K562 (cell line): ENCODE measurements at regions not wholly inside any gene's neighbourhood (a gene's known extent, or its start where the extent isn't known, plus 50 kb on each side); places are given as distances from the start of the nearest gene placed in this dataset.

Experiments used
- ATAC-seq: fragments of 200-7000 bp; cut with Tn5 transposase; 3 replicates; pipeline ENCODE4 v1.9.1; 2020; ENCODE audit warnings: moderate library complexity
- BruUV-seq: library from RNA; stranded (reverse); fragments of 400-500 nt; replicated peaks from 2 replicates; lab custom pipeline; 2021; lab: Mats Ljungman, UMichigan
- CTCF ChIA-PET: fragments of 300-600 bp; formaldehyde crosslinking; extraction: SDS; loops from one replicate; lab custom pipeline; 2021; ENCODE audit warnings: low intra/inter-chr PET ratio; lab: Yijun Ruan, JAX
- POLR2A ChIA-PET: fragments of 300-600, 350-650 bp; sonication (Branson Sonifier 250); formaldehyde crosslinking; extraction: SDS; loops from one replicate; lab custom pipeline; 2021; ENCODE audit warnings: antibody characterized with exemption, inconsistent platforms; lab: Yijun Ruan, JAX
- DNase-seq, 4 experiments: peaks; one replicate each; pipeline versions ENCODE4 v3.0.0 to v3.0.0-alpha.2; 2011 to 2018; ENCODE audit warnings: low spot score in 3 of 4, mixed read lengths in 3 of 4; ENCODE audit errors: extremely low read depth in 1 of 4
- FAIRE-seq: peaks from 2 replicates; lab custom pipeline; 2011; peaks lifted over from hg19 to GRCh38; lab: Jason Lieb, UNC
- H2AFZ ChIP-seq: 2 replicates; pipeline ENCODE4 v1.6.0; 2011; ENCODE audit warnings: low read depth, low read length, control low read depth, inconsistent platforms
- H3K27ac ChIP-seq: fragments of 200-600 bp; 3 replicates; pipeline ENCODE4 v1.8.0; 2011; ENCODE audit warnings: low read depth, mild to moderate bottlenecking, control low read depth, inconsistent platforms, low read length, moderate library complexity, mixed read lengths; ENCODE audit errors: extremely low read depth
- H3K27me3 ChIP-seq, 2 experiments: fragments of 300-600 bp in 1 of 2; 2 replicates in 1 of 2; 3 replicates in 1 of 2; pipeline versions ENCODE4 v1.6.0 to v1.8.0; 2011; ENCODE audit warnings: inconsistent platforms in 2 of 2, low read length in 2 of 2, mild to moderate bottlenecking in 1 of 2, mixed read lengths in 1 of 2, moderate library complexity in 1 of 2; ENCODE audit not compliant: control insufficient read depth in 2 of 2, insufficient read depth in 2 of 2
- H3K36me3 ChIP-seq: fragments of 300-600 bp; 3 replicates; pipeline ENCODE4 v1.8.0; 2011; ENCODE audit warnings: mild to moderate bottlenecking, low read length, inconsistent platforms; ENCODE audit not compliant: control insufficient read depth, insufficient read depth
- H3K4me1 ChIP-seq, 2 experiments: fragments of 200-600 bp in 1 of 2; replicated peaks in 1 of 2; 2 replicates in 1 of 2; 3 replicates in 1 of 2; pipeline versions ENCODE4 v1.5.1 to v1.8.0; 2011; ENCODE audit warnings: inconsistent platforms in 2 of 2, low read length in 2 of 2, mild to moderate bottlenecking in 1 of 2, mixed read lengths in 1 of 2, moderate library complexity in 1 of 2; ENCODE audit not compliant: control insufficient read depth in 2 of 2, insufficient read depth in 2 of 2
- H3K4me2 ChIP-seq: 2 replicates; pipeline ENCODE4 v1.6.1; 2011; ENCODE audit warnings: low read length, control low read depth, inconsistent platforms, mixed read lengths; ENCODE audit not compliant: insufficient read depth
- H3K4me3 ChIP-seq: fragments of 200-600 bp; sonication (generic), shearing (Covaris generic); 2 replicates; pipeline ENCODE4 v1.5.1; 2016; ENCODE audit warnings: control low read depth, inconsistent platforms
- H3K79me2 ChIP-seq: fragments of 200-600 bp; 3 replicates; pipeline ENCODE4 v1.8.0; 2011; ENCODE audit warnings: low read length, inconsistent platforms; ENCODE audit not compliant: control insufficient read depth, insufficient read depth
- H3K9ac ChIP-seq, 2 experiments: 2 replicates each; pipeline versions ENCODE4 v1.6.0 to v1.6.1; 2011; ENCODE audit warnings: low read depth in 2 of 2, low read length in 2 of 2, control low read depth in 1 of 2, inconsistent platforms in 1 of 2, mild to moderate bottlenecking in 1 of 2, mixed read lengths in 1 of 2; ENCODE audit not compliant: insufficient read depth in 1 of 2
- H3K9me1 ChIP-seq: one replicate; pipeline ENCODE4 v1.6.0; 2011; ENCODE audit warnings: inconsistent platforms, mild to moderate bottlenecking, low read length, moderate library complexity; ENCODE audit not compliant: control insufficient read depth, insufficient read depth
- H3K9me3 ChIP-seq: replicated peaks from 2 replicates; pipeline ENCODE4 v1.5.1; 2011; ENCODE audit warnings: low read depth, low read length, inconsistent platforms; ENCODE audit not compliant: control insufficient read depth, insufficient read depth
- H4K20me1 ChIP-seq: replicated peaks from 2 replicates; pipeline ENCODE4 v1.6.1; 2011; ENCODE audit warnings: low read length, inconsistent platforms, mixed read lengths; ENCODE audit not compliant: control insufficient read depth, insufficient read depth
- ASH1L ChIP-seq: fragments of 450-650 bp; IDR thresholded peaks from 2 replicates; pipeline ENCODE4 v1.6.1; 2018; ENCODE audit warnings: borderline replicate concordance, mild to moderate bottlenecking, low read depth; ENCODE audit not compliant: partially characterized antibody
- ATF1 ChIP-seq, 2 experiments: fragments of 450-650 bp in 1 of 2; IDR thresholded peaks; 2 replicates each; pipeline ENCODE4 v1.6.1; 2016; ENCODE audit warnings: missing compliant biosample characterization in 1 of 2, missing genetic modification characterization in 1 of 2
- ELF4 ChIP-seq: fragments of 450-650 bp; formaldehyde crosslinking; IDR thresholded peaks from 2 replicates; pipeline ENCODE4 v1.4.0; 2022; ENCODE audit warnings: missing genetic modification characterization
- HOXB6 ChIP-seq: fragments of 250-450 bp; sonication (Bioruptor Pico); IDR thresholded peaks from 2 replicates; pipeline ENCODE4 v1.5.1; 2022; ENCODE audit warnings: mild to moderate bottlenecking, borderline replicate concordance
- HSF4 ChIP-seq: fragments of 250-450 bp; sonication (Bioruptor Pico); IDR thresholded peaks from 2 replicates; pipeline ENCODE4 v2.1.2; 2022; ENCODE audit warnings: mild to moderate bottlenecking, moderate library complexity, borderline replicate concordance
- JUND ChIP-seq, 2 experiments: IDR thresholded peaks; 2 replicates in 1 of 2; 3 replicates in 1 of 2; pipeline ENCODE4 v1.6.1; 2011; ENCODE audit warnings: borderline replicate concordance in 2 of 2, low read depth in 2 of 2, low read length in 2 of 2, improper control_type of control experiment in 1 of 2, missing biosample characterization in 1 of 2, missing genetic modification characterization in 1 of 2, missing genetic modification reagents in 1 of 2
- NFATC3 ChIP-seq: fragments of 450-650 bp; IDR thresholded peaks from 2 replicates; pipeline ENCODE4 v1.6.1; 2017; ENCODE audit warnings: mild to moderate bottlenecking
- WGBS: fragments of 100-300 bp; shearing (Covaris generic); methylation state at CpG from one replicate; pipeline ENCODE4 v1.1.6; 2016; ENCODE audit warnings: low coverage, mixed read lengths; ENCODE audit not compliant: insufficient coverage; ENCODE audit errors: missing lambda C conversion rate; 5-methylcytosine and 5-hydroxymethylcytosine counted together
- in situ Hi-C: fragments of 300-500 bp; cut with MboI; formaldehyde crosslinking; loops from 4 replicates; pipeline ENCODE4 v1.15.0; 2018; ENCODE audit warnings: inconsistent platforms, mixed read lengths
- intact Hi-C: fragments of 100-400 bp; cut with micrococcal nuclease; formaldehyde crosslinking; loops from 2 replicates; pipeline ENCODE4 v1.14.2; 2022
- TF ChIP-seq, protein P1 (sequence below), 2 experiments: IDR thresholded peaks; 2 replicates each; pipeline ENCODE4 v1.6.1; 2011; ENCODE audit warnings: borderline replicate concordance in 1 of 2, control low read depth in 1 of 2, low read depth in 1 of 2, low read length in 1 of 2, mild to moderate bottlenecking in 1 of 2, mixed read lengths in 1 of 2, moderate library complexity in 1 of 2; ENCODE audit not compliant: insufficient read depth in 1 of 2, insufficient read length in 1 of 2, poor library complexity in 1 of 2, severe bottlenecking in 1 of 2; ENCODE audit errors: extremely low read depth in 1 of 2
- TF ChIP-seq, protein P2 (sequence below): fragments of 250-450 bp; sonication (Bioruptor Pico); IDR thresholded peaks from 2 replicates; pipeline ENCODE4 v1.5.0; 2021; ENCODE audit warnings: mild to moderate bottlenecking, moderate library complexity
- TF ChIP-seq, protein P3 (sequence below): fragments of 250-450 bp; sonication (Bioruptor Pico); IDR thresholded peaks from 2 replicates; pipeline ENCODE4 v1.8.0; 2022; ENCODE audit warnings: inconsistent platforms

DNA sequence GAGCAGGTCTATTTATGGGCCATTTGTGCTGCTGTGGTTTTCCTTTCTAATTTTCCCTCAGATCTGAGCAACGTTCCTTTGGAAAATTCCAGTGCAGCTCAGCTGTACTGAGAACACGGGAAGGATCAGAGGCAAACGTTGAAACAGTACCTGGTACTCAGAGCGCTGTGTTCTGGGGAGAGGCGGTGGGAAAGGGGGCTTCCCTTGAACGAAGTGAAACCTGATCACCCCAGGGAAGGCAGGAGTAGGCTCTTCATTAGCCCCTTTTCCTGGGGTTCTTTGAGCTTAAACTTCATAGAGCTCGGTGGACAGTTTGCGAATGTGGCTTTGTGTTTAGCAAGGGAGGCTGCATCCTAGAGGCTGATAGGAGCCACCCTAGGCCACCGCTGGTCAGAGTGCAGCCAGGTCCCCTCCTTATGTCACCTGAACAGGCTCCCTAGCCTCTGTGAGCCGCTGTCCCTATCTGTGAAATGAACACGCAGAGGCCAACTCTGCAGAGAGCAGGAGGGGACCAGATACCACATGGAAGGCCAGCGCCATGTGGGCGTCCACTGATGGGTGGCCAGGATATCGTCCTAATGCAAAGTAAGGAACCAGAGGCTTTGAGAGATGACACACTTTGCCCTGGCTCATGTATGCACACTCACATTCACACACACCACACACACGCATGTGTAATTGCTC is 1464.8 kb downstream of the BRD1 start:
- ChIA-PET CTCF (no interaction called here), POLR2A (no interaction called here)
- Histone ChIP-seq H3K4me2 (no peak overlapping the region), H3K9ac (no peak overlapping the region), H3K27ac (no peak overlapping the region), H3K36me3 (no peaks in the 10 kb centered on the region), H4K20me1 (no peaks in the 10 kb centered on the region), H2AFZ (no peak overlapping the region), H3K4me1 (no peaks in the 10 kb centered on the region), H3K9me3 (no peaks in the 10 kb centered on the region), H3K27me3 (no peaks in the 10 kb centered on the region), H3K4me3 (no peak overlapping the region), H3K9me1 (no peaks in the 10 kb centered on the region), H3K79me2 (no peaks in the 10 kb centered on the region)
- DNase-seq: no peak
- no peak for TF ChIP-seq ASH1L
- TF ChIP-seq NFATC3: no peak
- no peak for TF ChIP-seq ATF1 (CRISPR knock-in tag; IDR thresholded peaks at IDR 0.05)
- TF ChIP-seq ATF1 (tag; IDR thresholded peaks at IDR 0.05): no peak
- no peak for TF ChIP-seq JUND (IDR thresholded peaks at IDR 0.05; ENCODE audit: borderline replicate concordance, low read depth, low read length)
- no peak for TF ChIP-seq JUND (tag; IDR thresholded peaks at IDR 0.05; ENCODE audit: borderline replicate concordance, low read depth, low read length)
- no peak for TF ChIP-seq HSF4 (CRISPR knock-in tag)
- TF ChIP-seq, protein P1, sequence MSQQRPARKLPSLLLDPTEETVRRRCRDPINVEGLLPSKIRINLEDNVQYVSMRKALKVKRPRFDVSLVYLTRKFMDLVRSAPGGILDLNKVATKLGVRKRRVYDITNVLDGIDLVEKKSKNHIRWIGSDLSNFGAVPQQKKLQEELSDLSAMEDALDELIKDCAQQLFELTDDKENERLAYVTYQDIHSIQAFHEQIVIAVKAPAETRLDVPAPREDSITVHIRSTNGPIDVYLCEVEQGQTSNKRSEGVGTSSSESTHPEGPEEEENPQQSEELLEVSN (IDR thresholded peaks at IDR 0.05; ENCODE audit: borderline replicate concordance in 1 of 2, extremely low read depth in 1 of 2, insufficient read depth in 1 of 2, insufficient read length in 1 of 2, low read depth in 1 of 2, low read length in 1 of 2, poor library complexity in 1 of 2, severe bottlenecking in 1 of 2): no peak
- TF ChIP-seq, protein P2, sequence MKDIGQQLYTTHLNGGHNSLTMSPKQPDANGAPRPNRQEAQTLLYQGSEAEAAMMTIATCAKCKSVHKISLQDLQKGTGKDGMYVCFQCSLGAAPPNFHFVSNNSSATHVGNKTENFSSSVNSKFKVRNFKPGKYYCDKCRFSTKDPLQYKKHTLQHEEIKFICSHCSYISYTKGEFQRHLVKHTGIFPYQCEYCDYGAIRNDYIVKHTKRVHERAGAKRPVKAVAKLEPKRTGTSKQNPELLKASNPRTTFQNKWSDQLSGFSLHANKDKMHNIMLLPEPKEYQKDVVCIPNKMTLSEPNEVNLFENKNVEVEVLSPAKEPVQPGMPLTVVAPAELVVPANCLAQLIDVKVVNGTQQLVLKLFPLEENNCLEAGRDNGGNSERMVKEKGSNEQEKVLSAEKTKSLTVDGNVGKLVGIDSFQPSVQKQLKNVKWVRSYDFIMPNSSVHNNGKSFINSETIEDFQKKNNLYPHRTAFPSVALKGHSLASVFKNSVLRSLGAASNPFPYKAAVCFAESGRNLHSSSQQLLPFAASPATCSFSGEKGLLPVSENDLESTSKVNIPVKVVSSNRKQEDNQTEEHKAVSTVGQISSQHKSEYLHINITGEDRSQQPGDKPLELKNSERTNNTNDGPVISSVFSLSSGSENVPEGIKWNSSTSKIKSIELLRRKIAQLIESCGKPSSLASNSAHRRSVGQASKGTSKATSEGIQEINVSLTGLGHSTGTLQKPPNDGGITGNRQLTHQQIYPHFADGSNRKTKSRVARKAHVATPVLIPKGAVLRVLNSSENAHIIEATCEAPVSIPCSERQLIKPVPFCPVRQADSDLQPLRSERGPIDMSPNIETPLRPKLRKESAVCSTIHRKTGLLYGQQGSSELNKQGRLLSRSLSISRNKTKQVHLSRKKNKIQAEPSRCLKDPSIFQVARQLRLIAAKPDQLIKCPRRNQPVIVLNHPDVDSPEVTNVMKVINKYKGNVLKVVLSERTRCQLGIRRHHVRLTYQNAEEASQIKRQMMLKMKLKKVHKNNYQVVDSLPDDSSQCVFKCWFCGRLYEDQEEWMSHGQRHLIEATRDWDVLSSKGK (CRISPR knock-in tag): no peak
- no peak for TF ChIP-seq ELF4 (CRISPR knock-in tag)
- TF ChIP-seq, protein P3, sequence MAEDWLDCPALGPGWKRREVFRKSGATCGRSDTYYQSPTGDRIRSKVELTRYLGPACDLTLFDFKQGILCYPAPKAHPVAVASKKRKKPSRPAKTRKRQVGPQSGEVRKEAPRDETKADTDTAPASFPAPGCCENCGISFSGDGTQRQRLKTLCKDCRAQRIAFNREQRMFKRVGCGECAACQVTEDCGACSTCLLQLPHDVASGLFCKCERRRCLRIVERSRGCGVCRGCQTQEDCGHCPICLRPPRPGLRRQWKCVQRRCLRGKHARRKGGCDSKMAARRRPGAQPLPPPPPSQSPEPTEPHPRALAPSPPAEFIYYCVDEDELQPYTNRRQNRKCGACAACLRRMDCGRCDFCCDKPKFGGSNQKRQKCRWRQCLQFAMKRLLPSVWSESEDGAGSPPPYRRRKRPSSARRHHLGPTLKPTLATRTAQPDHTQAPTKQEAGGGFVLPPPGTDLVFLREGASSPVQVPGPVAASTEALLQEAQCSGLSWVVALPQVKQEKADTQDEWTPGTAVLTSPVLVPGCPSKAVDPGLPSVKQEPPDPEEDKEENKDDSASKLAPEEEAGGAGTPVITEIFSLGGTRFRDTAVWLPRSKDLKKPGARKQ (CRISPR knock-in tag): no peak
- TF ChIP-seq HOXB6 (CRISPR knock-in tag): no peak
- ATAC-seq: no peak
- WGBS: under 1% methylated on average over 14 of the region's 15 CpGs
- BruUV-seq: no TSS peak
- in situ Hi-C loops (no loop called here), intact Hi-C loops (no loop called here)
- no peak for FAIRE-seq
